ENCODE measurements at regions not wholly inside any gene's neighbourhood (a gene's known extent, or its start where the extent isn't known, plus 50 kb on each side); places are given as distances from the start of the nearest gene placed in this dataset.

DNA sequence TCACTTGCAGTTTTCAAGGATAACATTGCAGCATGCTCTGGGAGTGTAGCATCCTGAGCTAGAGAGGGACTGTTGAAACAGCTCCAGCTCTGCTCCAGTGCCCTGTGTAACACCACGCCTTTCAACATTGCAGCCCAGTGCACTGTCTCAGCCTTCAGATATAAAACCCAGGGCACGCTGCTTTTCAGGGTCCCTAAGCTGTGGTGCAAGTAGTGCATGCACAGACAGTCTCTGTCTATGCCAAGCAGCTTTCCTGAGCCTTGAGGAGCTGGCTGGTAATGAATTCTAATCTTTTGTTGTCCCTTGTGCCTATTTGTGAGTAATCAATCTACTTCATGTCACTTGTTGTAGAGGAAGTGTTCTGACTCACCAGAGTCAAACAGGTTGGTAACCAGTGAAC is 897.0 kb downstream of the ARAP2 start:
- H3K9me3 ChIP-seq = peaks cover 0 to 27% (median 3%) of the 10 kb centered on the region in 11 donors
- intact Hi-C loops (cut with DNase I) = no loop called here
- no peaks in the 10 kb centered on the region for H3K4me1 ChIP-seq
- ATAC-seq (no peak), DNase-seq (no peak)
- WGBS, 2 donors = 71 to 75% methylated on average over 2 of the region's 2 CpGs
- H3K36me3 ChIP-seq = no peaks in the 10 kb centered on the region
- no peak overlapping the region for H3K27ac ChIP-seq
- H3K4me3 ChIP-seq = no peak overlapping the region
- H3K27me3 ChIP-seq = no peaks in the 10 kb centered on the region
- TF ChIP-seq, protein P1, sequence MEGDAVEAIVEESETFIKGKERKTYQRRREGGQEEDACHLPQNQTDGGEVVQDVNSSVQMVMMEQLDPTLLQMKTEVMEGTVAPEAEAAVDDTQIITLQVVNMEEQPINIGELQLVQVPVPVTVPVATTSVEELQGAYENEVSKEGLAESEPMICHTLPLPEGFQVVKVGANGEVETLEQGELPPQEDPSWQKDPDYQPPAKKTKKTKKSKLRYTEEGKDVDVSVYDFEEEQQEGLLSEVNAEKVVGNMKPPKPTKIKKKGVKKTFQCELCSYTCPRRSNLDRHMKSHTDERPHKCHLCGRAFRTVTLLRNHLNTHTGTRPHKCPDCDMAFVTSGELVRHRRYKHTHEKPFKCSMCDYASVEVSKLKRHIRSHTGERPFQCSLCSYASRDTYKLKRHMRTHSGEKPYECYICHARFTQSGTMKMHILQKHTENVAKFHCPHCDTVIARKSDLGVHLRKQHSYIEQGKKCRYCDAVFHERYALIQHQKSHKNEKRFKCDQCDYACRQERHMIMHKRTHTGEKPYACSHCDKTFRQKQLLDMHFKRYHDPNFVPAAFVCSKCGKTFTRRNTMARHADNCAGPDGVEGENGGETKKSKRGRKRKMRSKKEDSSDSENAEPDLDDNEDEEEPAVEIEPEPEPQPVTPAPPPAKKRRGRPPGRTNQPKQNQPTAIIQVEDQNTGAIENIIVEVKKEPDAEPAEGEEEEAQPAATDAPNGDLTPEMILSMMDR (IDR thresholded peaks at IDR 0.05) = no peak

DNA sequence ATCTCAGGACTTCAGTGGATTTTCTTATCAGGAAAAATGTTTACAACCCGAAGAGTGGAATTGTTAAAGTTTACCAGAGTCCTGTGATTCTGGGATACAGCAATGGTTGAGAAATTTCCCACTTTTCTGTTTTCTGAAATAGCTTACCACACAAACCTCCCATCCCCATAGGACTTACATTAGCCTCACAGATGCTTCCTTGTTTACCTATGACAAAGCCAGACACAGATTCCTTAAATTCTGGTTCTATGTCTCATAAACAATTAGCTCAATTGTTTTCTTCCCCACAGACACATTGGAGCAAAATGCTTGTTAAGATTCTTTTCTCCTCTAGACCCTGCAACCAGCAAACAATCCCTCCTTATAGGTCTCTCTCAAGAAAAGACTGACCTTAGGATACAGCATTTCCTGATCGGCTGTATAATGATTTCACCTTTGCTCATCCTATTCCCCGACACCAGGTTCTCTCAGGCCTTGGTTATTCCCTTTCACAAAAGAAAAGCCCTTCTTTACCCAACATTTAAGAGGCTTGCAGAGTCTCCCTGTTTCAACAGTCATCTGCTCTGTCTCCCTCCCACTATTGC is 886.2 kb downstream of the ARAP2 start:
- H3K4me1 ChIP-seq = no peaks in the 10 kb centered on the region
- no peaks in the 10 kb centered on the region for H3K36me3 ChIP-seq
- DNase-seq = no peak
- H3K27ac ChIP-seq = no peak overlapping the region
- H3K4me3 ChIP-seq = no peak overlapping the region
- ATAC-seq = no peak
- TF ChIP-seq, protein P1 (IDR thresholded peaks at IDR 0.05) = no peak
- no peaks in the 10 kb centered on the region for H3K27me3 ChIP-seq
- intact Hi-C loops (cut with DNase I) = no loop called here
- peaks cover 0 to 13% (median 0%) of the 10 kb centered on the region in 11 donors for H3K9me3 ChIP-seq
- 74 to 77% methylated on average over 3 of the region's 3 CpGs for WGBS, 2 donors

DNA sequence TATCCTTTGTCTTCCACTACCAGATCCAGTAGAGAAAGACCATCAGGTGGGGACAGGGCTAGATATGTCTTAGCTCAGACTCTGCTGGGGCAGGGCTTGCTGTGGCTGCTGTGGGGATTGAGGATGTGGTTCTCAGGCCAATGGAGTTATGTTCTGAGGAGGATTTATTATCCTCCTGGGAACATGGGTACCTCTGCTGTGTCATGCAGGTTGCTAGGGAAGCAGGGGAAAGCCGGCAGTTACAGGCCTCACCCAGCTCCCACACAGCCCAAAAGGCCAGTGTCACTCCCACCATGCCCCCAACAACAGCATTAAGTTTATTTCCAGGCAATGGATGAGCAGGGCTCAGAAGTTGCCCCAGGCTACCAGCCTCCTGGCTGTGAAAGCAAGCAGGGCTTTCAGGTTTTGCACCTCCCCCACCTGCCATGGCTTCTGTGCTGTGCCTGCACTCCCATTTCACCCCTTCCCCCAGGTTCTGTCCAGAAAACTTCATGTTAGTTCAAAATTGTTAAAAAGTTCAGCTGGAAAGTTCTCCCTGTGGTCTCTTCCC is 879.9 kb downstream of the ARAP2 start:
- Histone ChIP-seq H3K36me3 (no peaks in the 10 kb centered on the region), H3K27me3 (no peaks in the 10 kb centered on the region), H3K9me3 (peaks cover 0 to 23% (median 0%) of the 10 kb centered on the region in 11 donors), H3K27ac (no peak overlapping the region), H3K4me1 (no peaks in the 10 kb centered on the region), H3K4me3 (no peak overlapping the region)
- DNase-seq (no peak), ATAC-seq (no peak)
- intact Hi-C loops (cut with DNase I) = no loop called here
- WGBS, 2 donors = 59 to 70% methylated on average over 1 of the region's 1 CpG
- TF ChIP-seq, protein P1 (IDR thresholded peaks at IDR 0.05) = no peak

DNA sequence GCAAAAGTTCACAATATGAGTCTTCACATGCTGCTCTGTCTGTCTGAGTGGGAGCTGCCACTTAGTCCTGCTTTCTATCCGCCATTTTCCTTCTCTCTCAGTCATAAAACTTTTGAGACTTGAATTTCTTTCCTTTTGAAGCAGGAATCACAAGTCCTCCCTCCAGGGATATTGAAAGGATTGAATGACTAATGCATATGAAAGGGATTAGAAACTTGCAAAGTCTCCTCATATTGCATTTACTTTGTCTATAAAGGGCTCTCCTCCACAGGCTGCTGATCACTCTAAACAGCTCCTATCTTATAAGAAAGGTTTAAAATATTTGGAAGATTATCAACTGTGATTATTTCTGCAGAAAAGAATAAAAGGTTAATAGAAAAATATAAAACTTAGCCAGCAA is 879.1 kb downstream of the ARAP2 start:
- H3K4me1 ChIP-seq = no peaks in the 10 kb centered on the region
- no peaks in the 10 kb centered on the region for H3K36me3 ChIP-seq
- H3K9me3 ChIP-seq = peaks cover 0 to 23% (median 0%) of the 10 kb centered on the region in 11 donors
- no peak overlapping the region for H3K27ac ChIP-seq
- no peaks in the 10 kb centered on the region for H3K27me3 ChIP-seq
- TF ChIP-seq, protein P1 (IDR thresholded peaks at IDR 0.05) = no peak
- ATAC-seq (no peak), DNase-seq (no peak)
- intact Hi-C loops (cut with DNase I) = no loop called here
- no peak overlapping the region for H3K4me3 ChIP-seq
- 72 to 79% methylated on average over 1 of the region's 1 CpG for WGBS, 2 donors
